Fibroblast of pulmonary artery (primary cell): ENCODE measurements at regions not wholly inside any gene's neighbourhood (a gene's known extent, or its start where the extent isn't known, plus 50 kb on each side); places are given as distances from the start of the nearest gene placed in this dataset.

Experiments
- DNase-seq: peaks from one replicate; pipeline ENCODE4 v3.0.0-alpha.2; 2010; ENCODE audit warnings: low read depth
- H3K4me3 ChIP-seq: replicated peaks from 2 replicates; pipeline ENCODE4 v1.5.1; 2011; ENCODE audit warnings: low read depth, mild to moderate bottlenecking, control low read depth, low read length, moderate library complexity
- TF ChIP-seq, protein P1 (sequence below): IDR thresholded peaks from 2 replicates; pipeline ENCODE4 v1.5.1; 2011; ENCODE audit warnings: mild to moderate bottlenecking, control low read depth, low read length, inconsistent platforms; ENCODE audit errors: missing control alignments

DNA sequence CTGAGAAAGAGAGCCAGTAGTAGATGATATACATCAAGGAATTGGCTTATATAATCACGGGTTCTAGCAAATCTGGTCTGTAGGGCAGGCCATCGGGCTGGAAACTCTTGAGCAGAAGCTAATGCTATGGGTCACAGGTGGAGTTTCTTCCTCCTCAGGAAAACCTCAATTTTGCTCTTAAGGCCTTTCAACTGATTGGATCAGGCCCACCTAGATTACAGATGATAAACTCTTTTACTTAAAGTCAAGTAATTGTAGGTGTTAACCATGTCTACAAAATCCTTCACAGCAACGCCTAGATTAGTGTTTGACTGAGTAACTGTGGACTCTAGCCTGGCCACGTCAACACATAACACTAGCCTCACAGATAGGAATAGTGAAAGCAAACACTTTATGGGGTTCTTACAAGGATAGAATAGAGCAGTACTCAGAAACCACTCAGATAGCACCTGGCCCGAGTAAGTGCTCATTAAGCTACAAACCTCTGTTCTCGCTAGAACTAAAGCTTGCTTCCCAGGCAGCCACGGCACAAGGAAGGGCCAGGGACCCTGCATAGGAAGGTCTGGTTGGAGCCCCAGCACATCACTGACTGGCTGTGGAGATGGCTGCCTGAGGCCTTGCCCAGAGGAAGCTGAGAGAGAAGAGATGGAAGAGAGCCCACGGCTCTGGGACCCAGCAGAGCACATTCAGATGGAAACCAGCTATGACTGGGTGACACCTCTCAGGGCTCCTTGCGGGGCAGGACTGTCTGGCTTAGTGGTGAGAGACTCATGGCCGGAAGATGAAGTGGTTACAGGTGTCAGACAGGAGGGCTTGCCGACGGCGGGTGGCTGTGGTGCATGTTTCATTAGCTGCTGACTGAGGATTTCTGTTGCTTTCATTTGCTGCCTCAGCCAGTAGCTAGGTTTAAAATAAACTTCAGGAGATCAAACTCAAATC, 202.5 kb upstream of the TLE3 start:
- H3K4me3 ChIP-seq = no peak overlapping the region
- TF ChIP-seq, protein P1, sequence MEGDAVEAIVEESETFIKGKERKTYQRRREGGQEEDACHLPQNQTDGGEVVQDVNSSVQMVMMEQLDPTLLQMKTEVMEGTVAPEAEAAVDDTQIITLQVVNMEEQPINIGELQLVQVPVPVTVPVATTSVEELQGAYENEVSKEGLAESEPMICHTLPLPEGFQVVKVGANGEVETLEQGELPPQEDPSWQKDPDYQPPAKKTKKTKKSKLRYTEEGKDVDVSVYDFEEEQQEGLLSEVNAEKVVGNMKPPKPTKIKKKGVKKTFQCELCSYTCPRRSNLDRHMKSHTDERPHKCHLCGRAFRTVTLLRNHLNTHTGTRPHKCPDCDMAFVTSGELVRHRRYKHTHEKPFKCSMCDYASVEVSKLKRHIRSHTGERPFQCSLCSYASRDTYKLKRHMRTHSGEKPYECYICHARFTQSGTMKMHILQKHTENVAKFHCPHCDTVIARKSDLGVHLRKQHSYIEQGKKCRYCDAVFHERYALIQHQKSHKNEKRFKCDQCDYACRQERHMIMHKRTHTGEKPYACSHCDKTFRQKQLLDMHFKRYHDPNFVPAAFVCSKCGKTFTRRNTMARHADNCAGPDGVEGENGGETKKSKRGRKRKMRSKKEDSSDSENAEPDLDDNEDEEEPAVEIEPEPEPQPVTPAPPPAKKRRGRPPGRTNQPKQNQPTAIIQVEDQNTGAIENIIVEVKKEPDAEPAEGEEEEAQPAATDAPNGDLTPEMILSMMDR = no peak
- DNase-seq = no peak

DNA sequence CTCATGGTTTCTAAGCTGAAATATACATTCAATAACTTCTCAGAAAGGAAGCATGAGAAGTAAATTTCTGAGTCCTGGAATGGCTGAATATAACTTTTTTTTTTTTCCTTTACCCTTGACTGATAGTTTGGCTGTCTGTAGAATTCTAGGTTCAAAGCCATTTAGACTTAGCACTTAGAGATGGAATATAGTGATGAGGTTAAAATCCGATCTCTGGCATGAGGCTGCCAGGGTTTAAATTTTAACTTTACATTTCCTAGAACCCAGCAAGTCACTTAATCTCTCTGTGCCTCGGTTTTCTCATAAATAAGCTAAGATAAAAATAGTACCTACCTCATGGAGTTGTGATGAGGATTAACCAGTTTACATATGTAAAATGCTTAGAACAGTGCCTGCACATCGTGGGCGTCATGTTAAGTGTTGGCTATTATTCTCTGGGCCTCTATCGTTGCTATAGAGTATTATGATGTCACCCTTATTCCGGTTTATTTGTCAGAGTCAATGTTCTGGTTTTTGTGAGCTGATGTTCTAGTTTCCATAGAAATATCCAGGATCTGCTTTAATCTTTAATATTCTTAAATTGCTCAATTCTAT, 199.8 kb upstream of the TLE3 start:
- DNase-seq = no peak
- TF ChIP-seq, protein P1 = no peak
- no peak overlapping the region for H3K4me3 ChIP-seq

DNA sequence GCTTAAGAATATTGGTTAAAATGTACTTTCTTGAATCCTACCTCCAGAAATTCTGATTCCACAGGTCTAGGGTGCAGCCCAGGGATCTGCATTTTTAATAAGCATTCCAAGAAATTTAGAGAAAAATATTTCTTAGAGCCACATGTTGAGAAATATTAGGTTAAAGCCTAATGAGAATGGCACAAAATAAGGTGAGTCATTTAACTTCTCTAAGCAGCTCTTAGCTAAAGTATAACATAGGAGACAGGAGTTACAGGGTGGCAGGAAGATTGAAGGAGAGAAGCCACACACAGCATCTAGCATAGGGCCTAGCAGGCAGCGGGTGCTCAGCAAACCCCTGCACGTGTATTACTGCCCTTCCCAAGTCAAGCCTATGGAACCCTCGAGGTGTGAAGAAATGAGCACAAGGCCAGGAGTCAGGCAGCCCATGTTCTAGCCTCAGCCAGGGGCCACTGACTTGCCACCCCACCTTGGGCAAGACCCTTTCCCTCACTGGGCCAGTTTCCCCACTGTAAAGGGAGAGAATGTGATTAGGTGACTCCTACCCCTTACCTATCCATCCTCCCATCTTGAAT, 197.1 kb upstream of the TLE3 start:
- DNase-seq = no peak
- TF ChIP-seq, protein P1 = no peak
- H3K4me3 ChIP-seq = no peak overlapping the region

DNA sequence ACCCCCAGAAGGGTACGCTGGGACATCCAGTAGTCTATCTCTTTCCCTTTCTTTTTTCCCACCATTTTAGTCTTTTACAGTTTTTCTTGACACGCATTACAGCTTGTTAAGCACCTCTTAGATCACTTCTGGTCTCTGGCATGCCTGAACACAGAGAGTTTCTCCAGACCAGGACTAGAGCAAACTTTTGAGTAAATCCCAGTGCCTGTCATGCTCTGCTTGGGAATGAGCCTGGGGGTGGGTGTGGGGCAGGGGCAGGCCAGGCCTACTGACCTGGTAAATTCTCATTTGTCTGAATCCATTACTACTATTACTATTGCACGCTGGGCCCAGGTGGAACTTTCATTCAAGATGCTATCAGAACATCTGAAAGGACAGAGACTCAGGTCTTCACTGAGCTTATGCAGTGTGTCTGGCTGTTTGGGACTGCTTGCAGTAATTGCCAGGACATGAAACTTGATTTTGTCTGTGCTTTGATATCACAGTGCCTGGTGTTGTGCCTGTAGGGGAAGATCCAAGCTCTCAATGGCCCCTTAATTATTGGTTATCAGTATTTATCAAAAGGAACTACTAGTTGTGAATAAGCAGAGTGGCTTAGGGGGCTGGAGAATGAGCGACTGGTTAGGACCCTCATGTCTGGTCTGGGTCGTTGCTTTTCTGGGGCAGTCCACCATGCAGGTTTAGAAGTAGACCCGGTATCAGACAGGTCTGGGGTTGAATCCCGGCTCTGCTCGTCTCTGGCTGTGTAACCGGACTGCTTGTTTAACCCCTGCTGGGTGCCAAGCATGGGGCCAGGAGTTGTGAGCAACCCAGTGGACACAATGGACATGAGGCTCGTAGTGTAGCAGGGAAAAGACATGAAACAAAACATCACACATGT, 196.1 kb upstream of the TLE3 start:
- H3K4me3 ChIP-seq = no peak overlapping the region
- DNase-seq = no peak
- TF ChIP-seq, protein P1 = no peak

DNA sequence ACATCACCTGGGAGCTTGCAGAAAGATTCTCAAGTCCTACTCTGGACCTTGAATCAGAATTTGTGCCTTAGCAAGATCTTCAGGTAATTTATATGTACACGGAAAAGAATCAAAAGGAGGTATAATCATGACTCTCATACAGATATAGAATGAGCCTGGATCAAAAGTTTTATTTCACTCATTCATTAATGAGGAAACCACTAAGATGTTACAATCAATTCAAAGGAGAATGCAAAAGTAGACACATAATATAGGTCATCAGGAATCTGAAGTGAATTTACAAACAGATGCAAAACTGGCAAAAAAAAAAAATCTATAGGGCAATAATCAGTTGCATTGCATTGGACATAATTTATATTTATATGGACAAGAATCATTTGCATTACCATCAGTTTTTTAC, 195.4 kb upstream of the TLE3 start:
- no peak overlapping the region for H3K4me3 ChIP-seq
- DNase-seq = no peak
- TF ChIP-seq, protein P1 = no peak

DNA sequence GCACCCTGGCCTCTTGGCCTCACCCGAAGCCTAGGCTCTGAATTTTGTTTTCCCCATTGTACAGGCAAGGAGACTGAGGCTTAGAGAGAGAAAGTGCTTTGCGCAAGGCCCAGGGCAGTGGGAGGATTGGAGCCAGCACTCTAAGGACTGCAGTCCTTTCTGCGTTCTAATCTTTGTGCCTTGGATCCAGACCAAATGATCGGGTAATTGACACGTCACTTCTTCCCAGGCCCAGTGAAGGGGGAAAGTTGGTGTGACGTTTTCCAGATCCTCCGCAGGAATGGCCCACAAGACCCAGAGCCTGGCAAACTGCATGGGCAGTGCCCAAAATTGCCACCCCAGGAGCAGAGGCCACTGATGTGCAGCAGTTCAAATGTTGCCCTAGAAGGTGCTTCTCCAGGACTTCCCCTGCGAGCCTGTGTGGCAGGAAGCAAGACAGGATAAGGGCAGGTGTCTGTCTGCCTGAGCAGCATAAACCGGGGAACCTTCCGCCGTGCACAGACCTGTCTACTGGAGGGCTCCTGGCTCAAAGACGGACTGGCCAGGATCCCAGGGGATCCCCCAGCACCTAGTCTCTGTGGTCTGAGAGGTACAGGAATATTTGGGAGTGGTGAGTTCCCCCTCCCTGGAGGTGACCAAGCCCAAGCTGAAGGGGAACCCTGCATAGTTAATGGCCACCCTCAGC, 194.5 kb upstream of the TLE3 start:
- TF ChIP-seq, protein P1 = no peak
- DNase-seq = peak; percentile 20
- H3K4me3 ChIP-seq = no peak overlapping the region
